ENCODE measurements at regions not wholly inside any gene's neighbourhood (a gene's known extent, or its start where the extent isn't known, plus 50 kb on each side); places are given as distances from the start of the nearest gene placed in this dataset.

DNA sequence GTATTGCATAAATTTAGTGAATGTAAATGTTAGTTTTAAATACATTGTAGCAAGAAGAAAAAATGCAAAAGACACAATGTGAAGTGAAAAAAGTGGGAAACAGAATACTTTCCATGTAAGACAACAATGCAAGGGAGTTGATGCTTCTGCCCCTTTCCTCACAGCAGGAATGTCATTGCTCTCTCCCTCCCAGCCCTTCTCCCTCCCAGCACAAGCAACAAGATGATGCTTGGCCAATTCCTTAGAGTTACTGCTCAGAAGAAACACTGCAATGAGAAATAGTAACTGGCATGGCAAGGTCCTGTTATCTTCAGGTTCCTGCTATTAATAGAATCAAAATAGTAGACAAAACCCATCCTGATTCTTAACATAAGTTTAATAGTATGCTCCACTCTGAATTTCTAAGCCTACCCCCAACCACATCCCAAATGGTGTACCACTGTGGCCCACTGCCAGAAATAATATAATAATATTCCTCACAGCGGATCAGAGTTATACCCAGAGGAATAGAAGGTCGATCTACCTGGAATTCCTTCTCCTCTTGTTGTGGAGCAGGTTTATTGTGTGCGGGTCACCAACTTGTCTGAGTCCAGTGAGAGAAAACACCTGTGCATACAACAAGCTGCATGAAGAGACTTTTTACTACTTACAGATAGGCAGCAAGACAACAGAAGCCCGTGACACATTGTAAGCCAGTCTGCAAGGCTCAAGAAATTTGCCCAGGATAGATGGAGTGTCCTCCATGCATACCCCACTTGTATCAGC lies 69.8 kb upstream of the SLC7A11 start:
- H3K4me3 Mint-ChIP-seq = no peak overlapping the region
- TF ChIP-seq, protein P1, sequence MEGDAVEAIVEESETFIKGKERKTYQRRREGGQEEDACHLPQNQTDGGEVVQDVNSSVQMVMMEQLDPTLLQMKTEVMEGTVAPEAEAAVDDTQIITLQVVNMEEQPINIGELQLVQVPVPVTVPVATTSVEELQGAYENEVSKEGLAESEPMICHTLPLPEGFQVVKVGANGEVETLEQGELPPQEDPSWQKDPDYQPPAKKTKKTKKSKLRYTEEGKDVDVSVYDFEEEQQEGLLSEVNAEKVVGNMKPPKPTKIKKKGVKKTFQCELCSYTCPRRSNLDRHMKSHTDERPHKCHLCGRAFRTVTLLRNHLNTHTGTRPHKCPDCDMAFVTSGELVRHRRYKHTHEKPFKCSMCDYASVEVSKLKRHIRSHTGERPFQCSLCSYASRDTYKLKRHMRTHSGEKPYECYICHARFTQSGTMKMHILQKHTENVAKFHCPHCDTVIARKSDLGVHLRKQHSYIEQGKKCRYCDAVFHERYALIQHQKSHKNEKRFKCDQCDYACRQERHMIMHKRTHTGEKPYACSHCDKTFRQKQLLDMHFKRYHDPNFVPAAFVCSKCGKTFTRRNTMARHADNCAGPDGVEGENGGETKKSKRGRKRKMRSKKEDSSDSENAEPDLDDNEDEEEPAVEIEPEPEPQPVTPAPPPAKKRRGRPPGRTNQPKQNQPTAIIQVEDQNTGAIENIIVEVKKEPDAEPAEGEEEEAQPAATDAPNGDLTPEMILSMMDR (IDR thresholded peaks at IDR 0.05) = no peak
- no peak overlapping the region for H3K27ac Mint-ChIP-seq
- H3K9me3 Mint-ChIP-seq = peaks cover 18% of the 10 kb centered on the region
- peaks cover 4% of the 10 kb centered on the region for H3K27me3 Mint-ChIP-seq (ENCODE audit: low read depth, poor library complexity)
- H3K36me3 Mint-ChIP-seq (ENCODE audit: low read depth) = no peaks in the 10 kb centered on the region
- no peak for DNase-seq
- H3K4me1 Mint-ChIP-seq = no peaks in the 10 kb centered on the region

DNA sequence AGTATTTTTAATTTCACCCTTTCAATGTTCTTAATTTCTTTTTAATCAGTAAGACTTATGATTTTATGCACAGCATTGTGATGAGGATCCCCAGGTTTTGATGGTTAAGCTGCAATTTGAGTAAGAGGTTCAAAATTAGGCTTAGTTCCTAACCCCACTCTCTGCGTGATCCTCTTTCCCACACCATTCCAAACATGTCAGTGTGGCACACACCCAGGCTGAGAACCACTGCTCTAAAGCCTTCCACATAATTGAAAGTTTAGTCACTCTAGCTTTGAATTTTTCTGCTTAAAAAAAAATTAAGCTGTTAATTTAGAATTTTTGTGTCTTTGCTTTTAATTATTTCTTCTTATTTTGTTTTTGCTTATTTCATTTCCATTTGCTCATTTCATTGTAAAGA lies 68.8 kb upstream of the SLC7A11 start:
- peaks cover 16% of the 10 kb centered on the region for H3K9me3 Mint-ChIP-seq
- H3K4me1 Mint-ChIP-seq = no peaks in the 10 kb centered on the region
- TF ChIP-seq, protein P1 (IDR thresholded peaks at IDR 0.05) = no peak
- no peak for DNase-seq
- no peak overlapping the region for H3K27ac Mint-ChIP-seq
- H3K36me3 Mint-ChIP-seq (ENCODE audit: low read depth) = no peaks in the 10 kb centered on the region
- H3K4me3 Mint-ChIP-seq = no peak overlapping the region
- peaks cover 4% of the 10 kb centered on the region for H3K27me3 Mint-ChIP-seq (ENCODE audit: low read depth, poor library complexity)

GRCh38 chr4:138310498-138310897 lies 68.3 kb upstream of the SLC7A11 start:
- H3K9me3 Mint-ChIP-seq = peaks cover 11% of the 10 kb centered on the region
- DNase-seq = no peak
- H3K4me3 Mint-ChIP-seq = no peak overlapping the region
- TF ChIP-seq, protein P1 (IDR thresholded peaks at IDR 0.05) = no peak
- no peak overlapping the region for H3K27ac Mint-ChIP-seq
- H3K4me1 Mint-ChIP-seq = no peaks in the 10 kb centered on the region
- H3K27me3 Mint-ChIP-seq (ENCODE audit: low read depth, poor library complexity) = peaks cover 4% of the 10 kb centered on the region
- no peaks in the 10 kb centered on the region for H3K36me3 Mint-ChIP-seq (ENCODE audit: low read depth)

- no peak for DNase-seq
- Mint-ChIP-seq H3K27me3 (ENCODE audit: low read depth, poor library complexity) (no peaks in the 10 kb centered on the region), H3K9me3 (no peaks in the 10 kb centered on the region), H3K4me3 (no peak overlapping the region), H3K36me3 (ENCODE audit: low read depth) (no peaks in the 10 kb centered on the region), H3K4me1 (no peaks in the 10 kb centered on the region), H3K27ac (no peak overlapping the region)
- TF ChIP-seq, protein P1 (IDR thresholded peaks at IDR 0.05) = no peak
Measured at GRCh38 chr4:138308356-138308755, 66.2 kb upstream of the SLC7A11 start.

GRCh38 chr4:138307319-138307718 lies 65.2 kb upstream of the SLC7A11 start:
- Mint-ChIP-seq H3K27ac (no peak overlapping the region), H3K9me3 (no peaks in the 10 kb centered on the region), H3K4me1 (no peaks in the 10 kb centered on the region), H3K27me3 (ENCODE audit: low read depth, poor library complexity) (no peaks in the 10 kb centered on the region), H3K4me3 (no peak overlapping the region), H3K36me3 (ENCODE audit: low read depth) (no peaks in the 10 kb centered on the region)
- DNase-seq = no peak
- TF ChIP-seq, protein P1 (IDR thresholded peaks at IDR 0.05) = no peak

- no peak overlapping the region for H3K27ac Mint-ChIP-seq
- H3K4me3 Mint-ChIP-seq = no peak overlapping the region
- no peaks in the 10 kb centered on the region for H3K27me3 Mint-ChIP-seq (ENCODE audit: low read depth, poor library complexity)
Measured at GRCh38 chr4:138305050-138305449, 62.9 kb upstream of the SLC7A11 start.

More at GRCh38 chr4:138305050-138305449, 62.9 kb upstream of the SLC7A11 start:
- H3K4me1 Mint-ChIP-seq = peaks cover 9% of the 10 kb centered on the region
- TF ChIP-seq, protein P1 (IDR thresholded peaks at IDR 0.05) = no peak
- H3K9me3 Mint-ChIP-seq = no peaks in the 10 kb centered on the region
- DNase-seq = no peak
- H3K36me3 Mint-ChIP-seq (ENCODE audit: low read depth) = no peaks in the 10 kb centered on the region

All from nephron progenitor cell (in vitro differentiated cells).